CD4-positive, alpha-beta T cell treated with Interleukin-15 for 4 hours (primary cell): ENCODE measurements at regions not wholly inside any gene's neighbourhood (a gene's known extent, or its start where the extent isn't known, plus 50 kb on each side); places are given as distances from the start of the nearest gene placed in this dataset.

Source experiments
- DNase-seq: peaks from one replicate; pipeline ENCODE4 v3.0.0-alpha.2; 2020; ENCODE audit warnings: low spot score

- no peak for DNase-seq
Observed at GRCh38 chr9:38312406-38312805, 80.1 kb upstream of the ALDH1B1 start.

DNA sequence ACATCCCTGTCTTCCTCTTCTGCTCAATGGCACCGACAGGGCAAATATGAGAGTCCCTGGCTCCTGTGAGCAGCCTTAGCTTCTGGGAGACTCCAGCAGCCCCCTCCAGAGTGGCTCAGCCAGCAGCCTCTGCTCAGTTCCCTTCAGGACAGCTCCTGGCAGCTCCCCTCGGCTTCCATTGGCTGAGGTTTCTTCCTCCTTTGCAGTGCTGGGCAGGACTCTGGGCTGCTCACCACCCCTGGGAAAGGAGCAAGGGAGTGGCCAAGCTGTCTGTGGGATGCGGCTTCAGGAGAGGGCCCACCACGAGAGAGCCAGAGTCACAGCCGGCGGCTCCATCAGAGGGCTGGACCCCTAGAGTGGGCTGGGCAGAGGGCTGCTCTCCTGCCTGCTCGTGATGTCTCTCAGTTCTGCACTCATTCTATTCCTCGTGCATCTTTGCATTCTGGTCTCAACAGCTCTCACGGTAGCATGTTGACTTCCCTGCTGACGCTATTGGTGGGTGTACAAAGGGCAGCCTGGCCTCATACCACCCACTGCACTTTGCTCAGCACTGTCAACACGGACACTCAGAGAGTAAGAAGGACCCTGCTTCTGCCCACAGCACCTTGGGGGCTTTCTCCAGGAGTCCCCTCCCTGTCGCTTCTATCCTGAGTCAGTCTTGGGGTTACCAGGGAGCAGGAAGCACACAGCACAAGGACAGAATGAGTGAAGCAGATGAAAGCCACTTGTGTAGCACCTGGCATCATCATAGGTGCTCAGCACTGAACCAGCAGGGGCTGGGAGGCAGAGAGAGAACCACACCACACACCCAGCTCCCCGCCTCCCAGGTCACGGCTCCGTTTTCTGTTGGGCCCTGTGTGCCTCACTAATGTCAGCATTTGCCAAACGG lies 80.9 kb upstream of the ALDH1B1 start:
- no peak for DNase-seq

DNA sequence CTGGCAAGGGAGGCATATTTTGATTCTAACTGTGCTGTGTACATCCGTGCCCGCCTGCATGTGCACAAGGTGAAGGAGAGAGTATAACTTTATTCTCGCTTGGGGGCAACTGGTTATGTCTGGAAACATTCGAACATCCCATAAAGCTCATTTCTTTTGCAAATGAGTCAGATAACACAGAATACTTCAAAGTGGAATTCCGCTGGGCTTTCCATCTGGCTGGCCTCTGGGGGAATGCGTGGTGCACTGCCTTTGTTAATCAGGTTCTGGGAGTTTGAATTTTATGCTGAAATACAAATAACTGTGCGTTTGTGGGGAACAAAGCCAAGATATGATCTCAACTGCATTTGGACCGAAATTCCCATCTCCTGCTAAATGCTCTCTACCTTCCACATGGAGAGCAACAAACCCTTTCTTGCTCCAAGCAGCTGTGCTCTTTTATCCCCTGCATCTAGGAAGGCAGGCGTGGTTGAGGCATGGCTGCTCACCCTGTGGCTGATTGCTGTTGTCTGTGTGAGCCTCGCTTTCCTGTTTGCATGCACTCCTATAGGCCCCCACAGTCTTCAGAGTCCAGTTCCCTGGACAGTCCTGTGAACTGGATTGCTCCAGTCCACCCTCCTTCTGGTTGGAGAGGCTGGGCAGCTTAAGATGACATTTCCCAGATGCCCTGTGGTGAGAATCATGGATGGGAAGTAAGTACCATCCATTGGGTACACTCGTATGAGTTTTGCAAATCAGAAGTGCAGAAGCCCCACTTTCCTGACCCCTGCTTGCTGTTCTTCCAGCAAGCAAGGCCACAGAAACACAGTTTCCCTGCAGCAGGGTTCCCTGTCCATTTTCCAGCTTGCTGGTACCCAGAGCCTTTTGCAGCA lies 82.9 kb upstream of the ALDH1B1 start:
- no peak for DNase-seq

DNA sequence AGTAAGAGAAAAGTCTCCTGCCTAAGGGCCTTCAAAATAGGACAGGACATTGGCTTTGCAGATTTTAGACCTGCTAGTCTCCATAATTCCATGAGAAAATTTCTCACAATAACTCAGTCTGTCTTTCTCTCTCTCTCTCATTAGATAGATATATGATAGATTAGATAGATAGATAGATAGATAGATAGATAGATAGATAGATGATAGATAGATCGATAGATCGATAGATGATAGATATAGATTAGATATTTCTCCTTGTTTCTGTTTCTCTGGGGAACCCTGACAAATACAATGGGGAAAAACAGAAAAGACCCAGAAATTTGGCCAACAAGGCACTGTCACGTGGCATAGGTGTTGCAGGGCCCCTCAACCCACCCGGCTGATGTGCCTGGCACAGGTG lies 84.4 kb upstream of the ALDH1B1 start:
- no peak for DNase-seq

DNA sequence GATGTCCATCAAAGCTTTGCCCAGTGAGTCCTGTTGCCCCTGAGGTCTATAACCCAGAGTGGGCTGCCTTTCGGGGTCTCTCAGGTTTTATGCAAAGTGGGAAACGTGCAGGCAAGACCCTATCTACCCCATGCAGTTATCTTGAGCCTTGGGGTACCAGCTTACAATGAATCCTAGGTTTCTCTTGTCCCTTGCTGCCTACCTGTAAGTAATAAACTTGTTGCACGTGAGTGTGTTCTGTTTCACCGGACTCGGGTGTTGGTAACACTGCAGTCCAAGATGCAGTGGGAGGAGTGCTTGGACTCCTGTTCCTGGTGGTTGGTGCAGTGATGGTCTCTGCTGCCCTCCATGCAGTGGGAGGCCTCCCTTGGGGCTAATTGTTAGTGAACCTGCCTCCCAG lies 85.6 kb upstream of the ALDH1B1 start:
- no peak for DNase-seq

DNA sequence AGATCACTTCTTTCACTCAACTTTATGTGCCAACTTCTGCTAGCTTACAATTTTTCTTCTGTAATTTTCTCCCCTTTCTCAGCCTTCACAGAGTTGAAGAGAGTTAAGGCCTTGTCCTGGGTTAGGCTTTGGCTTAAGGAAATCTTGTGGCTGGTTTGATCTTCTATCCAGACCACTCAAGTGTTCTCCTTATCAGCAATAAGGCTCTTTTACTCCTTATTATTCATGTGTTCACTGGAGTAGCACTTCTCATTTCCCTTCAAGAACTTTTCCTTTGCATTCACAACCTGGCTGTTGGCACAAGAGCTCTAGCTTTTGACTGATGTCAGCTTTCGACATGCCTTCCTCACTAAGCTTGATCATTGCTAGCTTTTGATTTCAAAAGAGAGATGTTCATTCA lies 86.9 kb upstream of the ALDH1B1 start:
- no peak for DNase-seq

DNA sequence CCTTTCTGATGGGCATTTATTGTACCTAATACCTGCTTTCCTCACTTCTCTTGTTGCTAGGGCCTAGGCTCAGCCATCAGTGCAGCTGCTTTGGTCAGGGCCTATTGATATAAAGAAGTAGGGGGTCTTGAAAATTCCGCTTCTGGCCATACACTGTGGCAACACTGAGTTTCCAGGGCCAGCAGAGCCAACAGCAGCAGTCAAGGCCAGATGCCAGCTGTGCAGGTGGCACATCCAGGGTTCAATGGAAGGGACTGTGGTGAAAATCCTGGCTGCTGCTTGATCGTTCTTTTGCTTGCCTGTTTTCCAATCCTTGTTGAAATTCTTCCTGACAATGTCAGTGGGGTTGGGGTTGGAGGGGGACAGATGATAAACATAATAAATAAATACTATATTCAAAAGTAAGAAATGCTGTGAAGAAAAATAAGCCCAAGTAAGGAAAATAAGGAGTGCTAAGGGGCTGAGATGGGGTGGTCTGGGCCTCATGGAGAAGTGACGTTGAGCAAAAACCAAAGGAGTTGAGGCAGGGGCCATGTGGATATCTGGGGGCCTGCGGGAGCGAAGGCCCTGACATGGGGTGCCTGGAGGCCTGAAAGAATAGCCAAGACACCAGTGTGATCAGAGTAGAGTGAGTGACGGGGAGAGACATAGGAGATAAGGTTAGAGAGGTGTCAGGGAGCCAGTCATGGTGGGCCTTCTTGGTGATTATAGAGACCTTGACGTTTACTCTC lies 91.0 kb upstream of the ALDH1B1 start:
- DNase-seq: no peak

DNA sequence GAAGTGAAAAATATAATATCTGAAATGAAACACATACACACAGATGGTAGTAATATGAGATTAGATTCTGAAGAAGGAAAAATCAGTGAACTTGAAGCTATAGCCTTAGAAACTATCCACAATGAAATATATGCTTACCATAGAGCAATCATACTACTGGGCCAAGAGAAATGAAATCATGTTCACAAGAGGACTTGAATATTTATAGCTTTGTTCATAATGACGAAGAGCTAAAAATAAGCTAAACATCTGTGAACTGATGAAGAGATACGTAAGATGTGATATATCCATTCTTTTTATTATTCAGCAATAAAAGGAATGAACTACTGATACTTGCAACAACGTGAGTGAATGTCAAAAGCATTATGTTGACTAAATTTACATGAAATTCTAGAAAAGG lies 92.6 kb upstream of the ALDH1B1 start:
- DNase-seq: no peak

- DNase-seq: no peak
Observed at GRCh38 chr9:38298904-38299303, 93.6 kb upstream of the ALDH1B1 start.

GRCh38 chr9:38298503-38298902 lies 94.0 kb upstream of the ALDH1B1 start:
- DNase-seq: no peak

DNA sequence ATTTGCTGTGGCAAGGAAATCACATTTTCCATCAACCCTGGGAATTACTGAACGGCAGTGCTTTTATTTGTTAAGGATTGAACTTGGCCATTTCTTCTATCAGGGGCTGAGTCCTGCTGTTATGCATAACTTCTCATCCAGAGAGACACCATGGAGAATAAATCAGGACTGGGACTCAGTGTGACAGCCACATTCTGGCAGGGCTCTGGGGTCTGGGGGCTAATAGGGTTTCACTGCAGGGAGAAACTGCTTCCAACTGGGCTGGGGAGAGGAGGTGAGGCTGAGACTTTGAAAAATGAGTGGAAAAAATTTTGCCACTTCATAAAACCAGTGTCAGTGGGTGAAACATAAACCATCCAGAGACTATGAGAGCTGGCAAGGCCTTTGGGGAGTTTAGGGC lies 95.7 kb upstream of the ALDH1B1 start:
- DNase-seq: no peak

- no peak for DNase-seq
Observed at GRCh38 chr9:38295764-38296163, 96.7 kb upstream of the ALDH1B1 start.

- DNase-seq: no peak
Observed at GRCh38 chr9:38294220-38294960, 98.1 kb upstream of the ALDH1B1 start.

GRCh38 chr9:38293022-38293421 lies 99.5 kb upstream of the ALDH1B1 start:
- DNase-seq: no peak

DNA sequence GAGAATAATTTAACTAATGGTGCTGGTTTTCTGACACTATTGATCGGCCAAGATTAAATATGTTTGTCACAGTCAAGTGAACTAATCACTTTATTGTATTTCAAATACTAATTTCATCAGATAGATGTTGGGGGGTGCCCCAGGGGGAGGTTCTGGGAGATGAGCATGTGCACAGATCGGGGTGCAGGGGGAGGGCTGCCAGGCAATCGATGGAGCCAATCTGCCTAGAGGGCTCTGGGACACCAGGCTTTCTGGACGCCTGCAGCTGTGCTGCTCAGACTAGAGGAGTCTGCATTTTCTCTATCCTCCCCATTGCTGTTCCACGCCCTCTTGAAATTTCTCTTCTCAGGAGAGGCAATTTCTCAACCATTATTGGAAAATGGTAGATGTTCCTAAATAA lies 100.0 kb upstream of the ALDH1B1 start:
- no peak for DNase-seq

GRCh38 chr9:38289866-38290245 lies 102.6 kb upstream of the ALDH1B1 start:
- no peak for DNase-seq

DNA sequence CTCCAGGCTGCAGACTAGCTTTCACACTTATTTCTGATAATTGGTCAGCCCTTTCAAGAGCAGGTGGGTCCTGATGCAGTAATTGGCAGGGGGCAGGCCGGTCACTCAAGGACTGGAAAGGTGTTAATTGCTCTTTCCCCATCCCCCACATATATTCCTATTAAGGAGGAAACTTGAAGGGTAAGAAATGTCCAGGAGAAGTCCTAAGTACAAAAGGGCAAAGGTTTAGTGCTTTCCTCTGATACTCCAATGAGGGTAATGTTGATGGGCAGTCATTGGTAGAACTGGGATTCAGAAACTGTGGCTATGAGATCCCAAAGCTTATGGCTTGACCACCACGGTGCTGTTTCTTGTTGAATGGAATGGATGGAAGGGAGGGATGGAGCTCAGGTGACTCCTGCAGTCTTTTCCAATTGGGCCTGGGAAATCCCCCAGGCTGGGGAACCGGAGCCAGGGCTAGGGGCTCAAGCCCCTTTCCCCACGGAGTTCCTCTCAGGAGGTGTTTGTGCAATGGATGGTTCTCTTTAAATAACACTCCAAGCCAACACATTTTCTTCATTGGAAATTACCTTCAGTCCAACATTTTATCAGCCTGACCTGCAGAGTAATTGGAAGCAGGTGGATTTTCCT lies 103.2 kb upstream of the ALDH1B1 start:
- DNase-seq: no peak

- no peak for DNase-seq
Observed at GRCh38 chr9:38288502-38288901, 104.0 kb upstream of the ALDH1B1 start.

DNA sequence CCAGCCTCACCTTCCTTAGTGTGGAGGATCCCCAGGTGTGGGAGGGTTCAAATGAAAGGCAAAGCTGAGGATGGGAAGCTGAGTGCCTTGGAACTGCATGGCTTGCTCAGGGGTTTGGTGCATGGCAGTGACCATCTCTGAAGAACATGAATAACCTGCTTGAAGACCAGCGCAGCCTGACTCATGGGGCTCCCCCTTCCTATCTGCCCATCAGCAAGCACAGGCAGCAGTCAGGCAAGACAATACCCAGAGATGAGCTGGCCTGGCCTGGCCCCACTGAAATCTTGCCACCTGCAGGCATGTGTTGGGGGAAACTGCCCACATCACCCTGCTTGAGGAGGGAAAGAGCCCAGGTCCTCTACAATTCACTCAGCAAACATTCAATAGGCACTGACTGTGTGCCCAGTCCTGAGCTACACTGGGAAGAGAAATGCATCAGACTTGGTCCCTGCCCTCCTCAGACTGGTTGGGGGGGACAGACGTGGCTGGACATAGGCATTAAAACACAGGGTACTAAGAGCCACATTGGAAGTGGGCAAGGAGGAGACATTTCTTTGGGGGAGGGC lies 105.0 kb upstream of the ALDH1B1 start:
- DNase-seq: no peak

GRCh38 chr9:38286766-38287165 lies 105.7 kb upstream of the ALDH1B1 start:
- no peak for DNase-seq

- DNase-seq: no peak
Observed at GRCh38 chr9:38286357-38286756, 106.1 kb upstream of the ALDH1B1 start.
